ENCODE measurements at regions not wholly inside any gene's neighbourhood (a gene's known extent, or its start where the extent isn't known, plus 50 kb on each side); places are given as distances from the start of the nearest gene placed in this dataset.

DNA sequence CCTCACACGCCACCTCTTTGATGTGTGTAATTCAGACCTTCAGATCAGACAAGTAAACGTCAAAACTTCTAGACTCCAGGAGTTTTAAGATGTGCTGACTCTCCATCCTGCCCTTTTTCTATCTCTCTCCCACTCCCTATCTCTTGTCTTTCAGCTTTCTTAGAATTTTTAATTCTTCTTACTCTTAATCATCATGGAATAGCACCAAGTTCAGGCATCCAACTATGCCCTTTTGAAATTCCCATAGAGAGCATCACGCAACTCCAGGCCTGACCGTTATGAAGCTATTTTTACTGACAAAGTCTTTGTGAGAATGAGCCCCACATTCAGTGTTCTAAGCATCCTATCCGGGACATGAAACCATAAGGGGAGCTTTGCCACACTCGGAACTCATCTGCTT is 62.6 kb downstream of the CTAGE1 start:
- Mint-ChIP-seq H3K4me3 (no peak overlapping the region), H3K27ac (no peak overlapping the region), H3K27me3 (ENCODE audit: low read depth) (peaks cover 74% of the 10 kb centered on the region), H3K36me3 (ENCODE audit: insufficient read depth in 1 of 3, low read depth in 3 of 3) (no peaks in the 10 kb centered on the region), H3K4me1 (no peaks in the 10 kb centered on the region), H3K9me3 (no peaks in the 10 kb centered on the region; a peak in 1 of 5 replicates)
- Histone ChIP-seq H2AK5ac (ENCODE audit: insufficient read length, low read length) (no peak overlapping the region), H4K8ac (replicated peaks; ENCODE audit: insufficient read length, low read depth, low read length) (no peak overlapping the region), H3K4me1 (ENCODE audit: insufficient read depth, low read length) (no peaks in the 10 kb centered on the region), H2BK15ac (ENCODE audit: low read depth, low read length) (no peak overlapping the region), H3K23me2 (ENCODE audit: insufficient read length, low read depth, low read length, poor library complexity, severe bottlenecking) (no peaks in the 10 kb centered on the region), H3K9ac (ENCODE audit: extremely low read depth, insufficient read length, low read length) (no peak overlapping the region), H4K91ac (ENCODE audit: insufficient read length, low read depth, low read length) (no peak overlapping the region), H2BK5ac (ENCODE audit: insufficient read length, low read length) (no peak overlapping the region), H3K4me2 (ENCODE audit: insufficient read depth, insufficient read length, low read length) (no peak overlapping the region), H3K9me3 (ENCODE audit: control insufficient read depth, low read depth, low read length) (no peaks in the 10 kb centered on the region), H3T11ph (ENCODE audit: low read length) (no peak overlapping the region), H4K5ac (ENCODE audit: insufficient read length, low read depth, low read length) (no peak overlapping the region), H3K18ac (ENCODE audit: insufficient read length, low read depth, low read length) (no peak overlapping the region), H2BK20ac (ENCODE audit: low read depth, low read length, poor library complexity, severe bottlenecking) (no peak overlapping the region), H3K23ac (ENCODE audit: insufficient read length, low read depth, low read length) (no peak overlapping the region), H3K14ac (ENCODE audit: insufficient read depth, low read length) (no peak overlapping the region), H2AFZ (ENCODE audit: low read length) (no peak overlapping the region), H3K79me2 (ENCODE audit: insufficient read depth, low read length) (no peaks in the 10 kb centered on the region), H3K79me1 (ENCODE audit: insufficient read depth, low read depth, low read length, poor library complexity, severe bottlenecking) (no peaks in the 10 kb centered on the region), H3K27me3 (ENCODE audit: insufficient read depth, low read length) (peaks cover 11% of the 10 kb centered on the region), H4K20me1 (ENCODE audit: control insufficient read depth, insufficient read depth, insufficient read length) (no peaks in the 10 kb centered on the region), H3K27ac (ENCODE audit: insufficient read length, low read depth, low read length) (no peak overlapping the region), H2BK120ac (ENCODE audit: low read depth, low read length, poor library complexity, severe bottlenecking) (no peak overlapping the region), H2BK12ac (ENCODE audit: insufficient read length, low read depth, low read length) (no peak overlapping the region), H3K4ac (ENCODE audit: low read depth, low read length) (no peak overlapping the region), H3K56ac (ENCODE audit: insufficient read length, low read depth, low read length) (no peak overlapping the region)
- TF ChIP-seq, protein P1, sequence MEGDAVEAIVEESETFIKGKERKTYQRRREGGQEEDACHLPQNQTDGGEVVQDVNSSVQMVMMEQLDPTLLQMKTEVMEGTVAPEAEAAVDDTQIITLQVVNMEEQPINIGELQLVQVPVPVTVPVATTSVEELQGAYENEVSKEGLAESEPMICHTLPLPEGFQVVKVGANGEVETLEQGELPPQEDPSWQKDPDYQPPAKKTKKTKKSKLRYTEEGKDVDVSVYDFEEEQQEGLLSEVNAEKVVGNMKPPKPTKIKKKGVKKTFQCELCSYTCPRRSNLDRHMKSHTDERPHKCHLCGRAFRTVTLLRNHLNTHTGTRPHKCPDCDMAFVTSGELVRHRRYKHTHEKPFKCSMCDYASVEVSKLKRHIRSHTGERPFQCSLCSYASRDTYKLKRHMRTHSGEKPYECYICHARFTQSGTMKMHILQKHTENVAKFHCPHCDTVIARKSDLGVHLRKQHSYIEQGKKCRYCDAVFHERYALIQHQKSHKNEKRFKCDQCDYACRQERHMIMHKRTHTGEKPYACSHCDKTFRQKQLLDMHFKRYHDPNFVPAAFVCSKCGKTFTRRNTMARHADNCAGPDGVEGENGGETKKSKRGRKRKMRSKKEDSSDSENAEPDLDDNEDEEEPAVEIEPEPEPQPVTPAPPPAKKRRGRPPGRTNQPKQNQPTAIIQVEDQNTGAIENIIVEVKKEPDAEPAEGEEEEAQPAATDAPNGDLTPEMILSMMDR (conservative IDR thresholded peaks at IDR 0.05), result no peak
- no CpG with 5 or more reads among the region's 6 CpGs for WGBS (ENCODE audit: extremely low coverage, insufficient read length, low lambda C conversion rate)
- no peak for DNase-seq
